Panc1 (cell line): ENCODE measurements at regions not wholly inside any gene's neighbourhood (a gene's known extent, or its start where the extent isn't known, plus 50 kb on each side); places are given as distances from the start of the nearest gene placed in this dataset.

ENCODE experiments used
- ATAC-seq: fragments of 200-7000 bp; cut with Tn5 transposase; 2 replicates; pipeline ENCODE4 v1.9.1; 2020; ENCODE audit warnings: mild to moderate bottlenecking, moderate library complexity
- BruUV-seq: library from RNA; stranded (reverse); fragments of 400-500 nt; replicated peaks from 2 replicates; lab custom pipeline; 2021; lab: Mats Ljungman, UMichigan
- CTCF ChIA-PET: fragments of 300-600 bp; sonication (Branson Sonifier 250); formaldehyde crosslinking; loops from one replicate; lab custom pipeline; 2022; ENCODE audit warnings: antibody characterized with exemption; lab: Charles Lee
- POLR2A ChIA-PET: fragments of 300-600 bp; sonication (Branson Sonifier 250); formaldehyde crosslinking; loops from one replicate; lab custom pipeline; 2022; ENCODE audit warnings: antibody characterized with exemption; lab: Charles Lee
- DNase-seq: peaks from one replicate; pipeline ENCODE4 v3.0.0-alpha.2; 2010; ENCODE audit warnings: low read depth, low spot score
- H3K27ac ChIP-seq: 2 replicates; pipeline ENCODE4 v1.5.1; 2011; ENCODE audit warnings: mild to moderate bottlenecking, low read length, inconsistent platforms
- H3K27me3 ChIP-seq: fragments of 200-500 bp; sonication (Bioruptor generic); 2 replicates; pipeline ENCODE4 v1.6.0; 2014; ENCODE audit warnings: low read length, inconsistent platforms; ENCODE audit not compliant: control insufficient read depth, insufficient read depth
- H3K36me3 ChIP-seq: fragments of 200-500 bp; sonication (Bioruptor generic); 2 replicates; pipeline ENCODE4 v1.5.1; 2014; ENCODE audit warnings: inconsistent platforms, mild to moderate bottlenecking, low read length, moderate library complexity; ENCODE audit not compliant: control insufficient read depth, insufficient read depth
- H3K4me1 ChIP-seq: 2 replicates; pipeline ENCODE4 v1.5.1; 2011; ENCODE audit warnings: inconsistent platforms, mild to moderate bottlenecking, low read length, moderate library complexity; ENCODE audit not compliant: control insufficient read depth, insufficient read depth
- H3K4me3 ChIP-seq, 2 experiments: 2 replicates each; pipeline ENCODE4 v1.5.1; 2011 to 2012; ENCODE audit warnings: low read depth in 2 of 2, low read length in 2 of 2, mild to moderate bottlenecking in 2 of 2, inconsistent platforms in 1 of 2, moderate library complexity in 1 of 2
- H3K9me3 ChIP-seq: fragments of 200-500 bp; sonication (Bioruptor generic); 2 replicates; pipeline ENCODE4 v1.5.1; 2014; ENCODE audit warnings: low read depth, mild to moderate bottlenecking, inconsistent platforms, low read length, moderate library complexity; ENCODE audit not compliant: control insufficient read depth, insufficient read depth
- CTCF ChIP-seq: fragments of 450-650 bp; IDR thresholded peaks from 2 replicates; pipeline ENCODE4 v1.5.1; 2017; ENCODE audit warnings: mild to moderate bottlenecking
- POLR2AphosphoS5 ChIP-seq: IDR thresholded peaks from 2 replicates; pipeline ENCODE4 v1.6.1; 2012; ENCODE audit warnings: mild to moderate bottlenecking, low read depth, low read length, moderate library complexity
- REST ChIP-seq, 2 experiments: IDR thresholded peaks; 2 replicates each; pipeline ENCODE4 v1.6.1; 2011 to 2012; ENCODE audit warnings: low read depth in 2 of 2, control low read depth in 1 of 2, low read length in 1 of 2, mild to moderate bottlenecking in 1 of 2, moderate library complexity in 1 of 2; ENCODE audit not compliant: insufficient read depth in 1 of 2
- SIN3A ChIP-seq: IDR thresholded peaks from 2 replicates; pipeline ENCODE4 v1.6.1; 2012; ENCODE audit warnings: low read depth, mild to moderate bottlenecking, low read length, moderate library complexity, borderline replicate concordance; ENCODE audit not compliant: insufficient read depth
- TCF7L2 ChIP-seq: IDR thresholded peaks from 2 replicates; pipeline ENCODE4 v1.6.1; 2011; ENCODE audit warnings: mild to moderate bottlenecking, low read depth, low read length, inconsistent platforms
- in situ Hi-C: cut with HindIII; loops from 2 replicates; pipeline ENCODE4 v1.10.0; 2016; ENCODE audit warnings: low sequenced_read_pairs, low pct_unique_long_range_greater_than_20kb
- intact Hi-C: fragments of 100-400 bp; cut with micrococcal nuclease; formaldehyde crosslinking; loops from one replicate; pipeline ENCODE4 v1.10.0; 2022; ENCODE audit not compliant: unreplicated experiment

- no peak overlapping the region for H3K27ac ChIP-seq
- H3K36me3 ChIP-seq, result no peaks in the 10 kb centered on the region
- DNase-seq (no peak), ATAC-seq (no peak)
- H3K4me3 ChIP-seq, result no peak overlapping the region
- no TSS peak for BruUV-seq
- H3K4me1 ChIP-seq, result no peaks in the 10 kb centered on the region
- no peaks in the 10 kb centered on the region for H3K27me3 ChIP-seq
- ChIA-PET POLR2A (no interaction called here), CTCF (no interaction called here)
- in situ Hi-C loops, result no loop called here
- TF ChIP-seq POLR2AphosphoS5 (no peak), CTCF (no peak), REST (IDR thresholded peaks at IDR 0.05; ENCODE audit: insufficient read depth in 1 of 2, low read depth in 2 of 2, low read length in 1 of 2) (no peak), SIN3A (no peak), TCF7L2 (no peak)
- intact Hi-C loops, result no loop called here
- H3K9me3 ChIP-seq, result no peaks in the 10 kb centered on the region
Measured at GRCh38 chr1:69221524-69221923, 346.2 kb upstream of the LRRC7 start.

GRCh38 chr1:69223156-69223555 is 344.6 kb upstream of the LRRC7 start:
- intact Hi-C loops, result no loop called here

More at GRCh38 chr1:69223156-69223555, 344.6 kb upstream of the LRRC7 start:
- ChIA-PET POLR2A (no interaction called here), CTCF (no interaction called here)
- TF ChIP-seq TCF7L2 (no peak), SIN3A (no peak), REST (IDR thresholded peaks at IDR 0.05; ENCODE audit: insufficient read depth in 1 of 2, low read depth in 2 of 2, low read length in 1 of 2) (no peak), POLR2AphosphoS5 (no peak), CTCF (no peak)
- DNase-seq (no peak), ATAC-seq (no peak)
- H3K27me3 ChIP-seq, result no peaks in the 10 kb centered on the region
- H3K9me3 ChIP-seq, result no peaks in the 10 kb centered on the region
- no peaks in the 10 kb centered on the region for H3K36me3 ChIP-seq
- in situ Hi-C loops, result no loop called here
- H3K4me1 ChIP-seq, result no peaks in the 10 kb centered on the region
- BruUV-seq, result no TSS peak
- H3K4me3 ChIP-seq, result no peak overlapping the region
- no peak overlapping the region for H3K27ac ChIP-seq
